ENCODE measurements at regions not wholly inside any gene's neighbourhood (a gene's known extent, or its start where the extent isn't known, plus 50 kb on each side); places are given as distances from the start of the nearest gene placed in this dataset.

DNA sequence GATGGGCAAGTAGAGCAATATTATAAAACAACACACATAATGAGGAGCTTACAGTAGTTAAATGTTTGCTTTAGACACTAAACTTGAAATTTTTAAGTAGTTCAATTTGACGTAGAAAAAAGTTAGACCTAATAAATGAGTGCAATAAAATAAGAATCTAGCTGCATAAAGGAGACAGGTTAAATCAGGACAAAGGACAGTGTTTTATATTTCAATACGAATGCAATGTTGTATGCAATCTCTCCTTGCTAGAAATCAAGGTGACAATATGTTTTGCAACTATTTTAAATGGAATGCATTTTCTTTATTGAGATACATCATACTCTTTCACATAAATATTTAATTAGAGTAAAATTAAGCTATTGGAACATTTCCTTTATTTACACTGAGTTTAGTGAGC lies 267.9 kb downstream of the CASP12 start:
- TF ChIP-seq, protein P1, sequence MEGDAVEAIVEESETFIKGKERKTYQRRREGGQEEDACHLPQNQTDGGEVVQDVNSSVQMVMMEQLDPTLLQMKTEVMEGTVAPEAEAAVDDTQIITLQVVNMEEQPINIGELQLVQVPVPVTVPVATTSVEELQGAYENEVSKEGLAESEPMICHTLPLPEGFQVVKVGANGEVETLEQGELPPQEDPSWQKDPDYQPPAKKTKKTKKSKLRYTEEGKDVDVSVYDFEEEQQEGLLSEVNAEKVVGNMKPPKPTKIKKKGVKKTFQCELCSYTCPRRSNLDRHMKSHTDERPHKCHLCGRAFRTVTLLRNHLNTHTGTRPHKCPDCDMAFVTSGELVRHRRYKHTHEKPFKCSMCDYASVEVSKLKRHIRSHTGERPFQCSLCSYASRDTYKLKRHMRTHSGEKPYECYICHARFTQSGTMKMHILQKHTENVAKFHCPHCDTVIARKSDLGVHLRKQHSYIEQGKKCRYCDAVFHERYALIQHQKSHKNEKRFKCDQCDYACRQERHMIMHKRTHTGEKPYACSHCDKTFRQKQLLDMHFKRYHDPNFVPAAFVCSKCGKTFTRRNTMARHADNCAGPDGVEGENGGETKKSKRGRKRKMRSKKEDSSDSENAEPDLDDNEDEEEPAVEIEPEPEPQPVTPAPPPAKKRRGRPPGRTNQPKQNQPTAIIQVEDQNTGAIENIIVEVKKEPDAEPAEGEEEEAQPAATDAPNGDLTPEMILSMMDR (IDR thresholded peaks at IDR 0.05; ENCODE audit: low read depth, low read length) = no peak
- no peak for TF ChIP-seq EZH2phosphoT487 (IDR thresholded peaks at IDR 0.05; ENCODE audit: low read depth)

All from OCI-LY3 (cell line).